Thymus (tissue), 11 donors: ENCODE measurements at regions not wholly inside any gene's neighbourhood (a gene's known extent, or its start where the extent isn't known, plus 50 kb on each side); places are given as distances from the start of the nearest gene placed in this dataset.

Experiments used
- DNase-seq, 9 donors: peaks; one replicate each; pipeline ENCODE4 v3.0.0-alpha.2; 2013; ENCODE audit warnings: low spot score in 9 of 9, low read depth in 6 of 9, missing footprints in 1 of 9
- H3K27ac ChIP-seq, 2 donors: one replicate each; pipeline ENCODE4 v1.5.1; 2013; ENCODE audit warnings: control low read depth in 1 of 2, low read depth in 1 of 2, low read length in 1 of 2, mild to moderate bottlenecking in 1 of 2, moderate library complexity in 1 of 2
- H3K27me3 ChIP-seq, 2 donors: one replicate each; pipeline ENCODE4 v1.5.1; 2013; ENCODE audit warnings: low read length in 1 of 2; ENCODE audit not compliant: control insufficient read depth in 2 of 2, insufficient read depth in 1 of 2
- H3K36me3 ChIP-seq, 2 donors: one replicate each; pipeline ENCODE4 v1.5.1; 2013; ENCODE audit warnings: low read length in 1 of 2, mild to moderate bottlenecking in 1 of 2, moderate library complexity in 1 of 2; ENCODE audit not compliant: control insufficient read depth in 2 of 2, insufficient read depth in 2 of 2
- H3K4me1 ChIP-seq, 2 donors: one replicate each; pipeline ENCODE4 v1.5.1; 2013; ENCODE audit warnings: low read length in 2 of 2; ENCODE audit not compliant: control insufficient read depth in 2 of 2, insufficient read depth in 2 of 2
- H3K4me3 ChIP-seq, 2 donors: one replicate each; pipeline ENCODE4 v1.5.1; 2013; ENCODE audit warnings: low read length in 2 of 2, control low read depth in 1 of 2, mild to moderate bottlenecking in 1 of 2
- H3K9me3 ChIP-seq, 2 donors: one replicate each; pipeline ENCODE4 v1.5.1; 2013; ENCODE audit warnings: low read length in 1 of 2, mild to moderate bottlenecking in 1 of 2; ENCODE audit not compliant: control insufficient read depth in 2 of 2, insufficient read depth in 1 of 2
- WGBS: extraction: QIAGEN DNeasy Blood & Tissue Kit; methylation state at CpG from one replicate; pipeline ENCODE4 v1.1.7; 2013; 5-methylcytosine and 5-hydroxymethylcytosine counted together
- donor health status: healthy.

- H3K36me3 ChIP-seq, result no peaks in the 10 kb centered on the region
- WGBS, result 88% methylated on average over 3 of the region's 3 CpGs
- H3K4me1 ChIP-seq, result no peaks in the 10 kb centered on the region
- H3K4me3 ChIP-seq, result no peak overlapping the region
- no peak for DNase-seq
- H3K27me3 ChIP-seq, result no peaks in the 10 kb centered on the region
- peaks cover 0 to 4% of the 10 kb centered on the region in 2 donors for H3K9me3 ChIP-seq
- H3K27ac ChIP-seq, result no peak overlapping the region
Observed at GRCh38 chr2:67641312-67642045, 244.3 kb downstream of the ETAA1 start.

GRCh38 chr2:67642046-67642382 is 244.9 kb downstream of the ETAA1 start:
- Histone ChIP-seq H3K4me1 (no peaks in the 10 kb centered on the region), H3K36me3 (no peaks in the 10 kb centered on the region), H3K9me3 (peaks cover 2 to 9% of the 10 kb centered on the region in 2 donors), H3K27ac (no peak overlapping the region), H3K4me3 (no peak overlapping the region), H3K27me3 (no peaks in the 10 kb centered on the region)
- 85% methylated on average over 4 of the region's 4 CpGs for WGBS
- no peak for DNase-seq

- WGBS, result 87% methylated on average over 2 of the region's 2 CpGs
- no peak for DNase-seq
- no peaks in the 10 kb centered on the region for H3K27me3 ChIP-seq
Observed at GRCh38 chr2:67642961-67643360, 245.8 kb downstream of the ETAA1 start.

GRCh38 chr2:67645280-67646138 is 248.4 kb downstream of the ETAA1 start:
- no peaks in the 10 kb centered on the region for H3K36me3 ChIP-seq
- H3K4me3 ChIP-seq, result no peak overlapping the region
- H3K9me3 ChIP-seq, result peaks cover 2 to 9% of the 10 kb centered on the region in 2 donors
- H3K27ac ChIP-seq, result no peak overlapping the region
- WGBS, result 60% methylated on average over 3 of the region's 3 CpGs
- no peaks in the 10 kb centered on the region for H3K27me3 ChIP-seq
- no peak for DNase-seq
- H3K4me1 ChIP-seq, result no peaks in the 10 kb centered on the region

More at GRCh38 chr2:67642961-67643360, 245.8 kb downstream of the ETAA1 start:
- Histone ChIP-seq H3K36me3 (no peaks in the 10 kb centered on the region), H3K4me1 (no peaks in the 10 kb centered on the region), H3K4me3 (no peak overlapping the region), H3K27ac (no peak overlapping the region), H3K9me3 (peaks cover 2 to 9% of the 10 kb centered on the region in 2 donors)

- H3K4me1 ChIP-seq, result no peaks in the 10 kb centered on the region
- DNase-seq, result no peak
- WGBS, result 97% methylated on average over 6 of the region's 6 CpGs
- H3K9me3 ChIP-seq, result peaks cover 2 to 9% of the 10 kb centered on the region in 2 donors
- H3K36me3 ChIP-seq, result no peaks in the 10 kb centered on the region
- no peak overlapping the region for H3K27ac ChIP-seq
- no peaks in the 10 kb centered on the region for H3K27me3 ChIP-seq
- H3K4me3 ChIP-seq, result no peak overlapping the region
Observed at GRCh38 chr2:67646714-67647333, 249.7 kb downstream of the ETAA1 start.

GRCh38 chr2:67649331-67650261 is 252.5 kb downstream of the ETAA1 start:
- Histone ChIP-seq H3K27ac (peak overlapping the region in 1 of 2 donors; percentile 26), H3K36me3 (no peaks in the 10 kb centered on the region), H3K9me3 (peaks cover 2 to 9% of the 10 kb centered on the region in 2 donors), H3K4me1 (no peaks in the 10 kb centered on the region), H3K4me3 (no peak overlapping the region), H3K27me3 (no peaks in the 10 kb centered on the region)
- no peak for DNase-seq
- 90% methylated on average over 9 of the region's 9 CpGs for WGBS

GRCh38 chr2:67650291-67651133 is 253.4 kb downstream of the ETAA1 start:
- Histone ChIP-seq H3K36me3 (no peaks in the 10 kb centered on the region), H3K4me1 (no peaks in the 10 kb centered on the region), H3K27ac (no peak overlapping the region), H3K27me3 (no peaks in the 10 kb centered on the region), H3K4me3 (no peak overlapping the region), H3K9me3 (peaks cover 2 to 9% of the 10 kb centered on the region in 2 donors)
- peak in 4 of 9 donors; percentile 4 to 28 (median 8) for DNase-seq
- 30% methylated on average over 8 of the region's 8 CpGs for WGBS

GRCh38 chr2:67651565-67651964 is 254.4 kb downstream of the ETAA1 start:
- H3K27me3 ChIP-seq, result no peaks in the 10 kb centered on the region
- H3K27ac ChIP-seq, result no peak overlapping the region
- DNase-seq, result no peak
- no peak overlapping the region for H3K4me3 ChIP-seq
- 85% methylated on average over 3 of the region's 3 CpGs for WGBS
- H3K4me1 ChIP-seq, result no peaks in the 10 kb centered on the region
- H3K9me3 ChIP-seq, result peaks cover 2 to 4% of the 10 kb centered on the region in 2 donors
- no peaks in the 10 kb centered on the region for H3K36me3 ChIP-seq
